Osteoblast (primary cell): ENCODE measurements at regions not wholly inside any gene's neighbourhood (a gene's known extent, or its start where the extent isn't known, plus 50 kb on each side); places are given as distances from the start of the nearest gene placed in this dataset.

Source experiments
- DNase-seq: peaks from one replicate; pipeline ENCODE4 v3.0.0; 2011; ENCODE audit warnings: low spot score, mixed read lengths; ENCODE audit not compliant: insufficient read length; ENCODE audit errors: missing footprints
- H2AFZ ChIP-seq: 2 replicates; pipeline ENCODE4 v1.6.0; 2011; ENCODE audit warnings: mild to moderate bottlenecking, low read length
- H3K27ac ChIP-seq: 2 replicates; pipeline ENCODE4 v1.5.1; 2011; ENCODE audit warnings: mild to moderate bottlenecking, low read depth, low read length, moderate library complexity
- H3K27me3 ChIP-seq: 2 replicates; pipeline ENCODE4 v1.6.0; 2012; ENCODE audit warnings: mild to moderate bottlenecking, control low read depth, inconsistent platforms, low read length, moderate library complexity; ENCODE audit not compliant: insufficient read depth
- H3K36me3 ChIP-seq: 2 replicates; pipeline ENCODE4 v1.5.1; 2011; ENCODE audit warnings: mild to moderate bottlenecking, low read length, control low read depth, moderate library complexity; ENCODE audit not compliant: insufficient read depth
- H3K4me1 ChIP-seq: 2 replicates; pipeline ENCODE4 v1.5.1; 2011; ENCODE audit warnings: mild to moderate bottlenecking, low read length, control low read depth, moderate library complexity; ENCODE audit not compliant: insufficient read depth
- H3K4me2 ChIP-seq: 2 replicates; pipeline ENCODE4 v1.6.0; 2011; ENCODE audit warnings: mild to moderate bottlenecking, low read length; ENCODE audit not compliant: insufficient read depth
- H3K4me3 ChIP-seq: fragments of 200-600 bp; sonication (generic); 3 replicates; pipeline ENCODE4 v1.5.1; 2012; ENCODE audit warnings: mild to moderate bottlenecking, low read length, inconsistent platforms; ENCODE audit not compliant: insufficient read depth
- H3K79me2 ChIP-seq: 2 replicates; pipeline ENCODE4 v1.6.0; 2012; ENCODE audit warnings: mild to moderate bottlenecking, low read length, control low read depth, inconsistent platforms; ENCODE audit not compliant: insufficient read depth
- H3K9me3 ChIP-seq: 2 replicates; pipeline ENCODE4 v1.5.1; 2011; ENCODE audit warnings: low read depth, low read length, control low read depth
- H4K20me1 ChIP-seq: 2 replicates; pipeline ENCODE4 v1.6.0; 2012; ENCODE audit warnings: mild to moderate bottlenecking, low read length, control low read depth; ENCODE audit not compliant: insufficient read depth
- TF ChIP-seq, protein P1 (sequence below): IDR thresholded peaks from 2 replicates; pipeline ENCODE4 v1.5.1; 2011; ENCODE audit warnings: mild to moderate bottlenecking, low read depth, low read length, moderate library complexity; ENCODE audit errors: extremely low read depth

DNA sequence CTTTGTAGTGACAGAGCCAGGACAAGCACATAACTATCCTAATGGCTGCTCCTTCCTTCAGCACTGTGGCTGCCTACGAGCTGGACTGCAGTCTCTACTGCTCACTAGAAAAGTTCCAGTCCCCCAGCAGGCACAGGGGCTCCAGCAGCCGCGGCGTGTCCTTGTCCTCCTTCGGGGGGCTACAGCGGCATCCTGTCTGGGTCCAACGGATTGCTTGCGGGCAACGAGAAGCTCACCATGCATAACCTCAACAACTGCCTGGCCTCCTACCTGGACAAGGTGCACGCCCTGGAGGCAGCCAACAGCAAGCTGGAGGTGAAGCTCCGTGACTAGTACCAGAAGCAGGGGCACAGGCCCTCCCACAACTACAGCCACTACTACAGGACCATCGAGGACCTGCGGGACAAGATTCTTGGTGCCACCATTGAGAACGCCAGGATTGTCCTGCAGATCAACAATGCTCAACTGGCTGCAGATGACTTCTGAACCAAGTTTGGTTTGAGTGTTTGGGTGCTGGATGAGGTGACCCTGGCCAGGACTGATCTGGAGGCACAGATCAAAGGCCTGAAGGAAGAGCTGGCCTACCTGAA lies 169.4 kb downstream of the NDUFA12 start:
- H3K9me3 ChIP-seq = no peaks in the 10 kb centered on the region
- TF ChIP-seq, protein P1, sequence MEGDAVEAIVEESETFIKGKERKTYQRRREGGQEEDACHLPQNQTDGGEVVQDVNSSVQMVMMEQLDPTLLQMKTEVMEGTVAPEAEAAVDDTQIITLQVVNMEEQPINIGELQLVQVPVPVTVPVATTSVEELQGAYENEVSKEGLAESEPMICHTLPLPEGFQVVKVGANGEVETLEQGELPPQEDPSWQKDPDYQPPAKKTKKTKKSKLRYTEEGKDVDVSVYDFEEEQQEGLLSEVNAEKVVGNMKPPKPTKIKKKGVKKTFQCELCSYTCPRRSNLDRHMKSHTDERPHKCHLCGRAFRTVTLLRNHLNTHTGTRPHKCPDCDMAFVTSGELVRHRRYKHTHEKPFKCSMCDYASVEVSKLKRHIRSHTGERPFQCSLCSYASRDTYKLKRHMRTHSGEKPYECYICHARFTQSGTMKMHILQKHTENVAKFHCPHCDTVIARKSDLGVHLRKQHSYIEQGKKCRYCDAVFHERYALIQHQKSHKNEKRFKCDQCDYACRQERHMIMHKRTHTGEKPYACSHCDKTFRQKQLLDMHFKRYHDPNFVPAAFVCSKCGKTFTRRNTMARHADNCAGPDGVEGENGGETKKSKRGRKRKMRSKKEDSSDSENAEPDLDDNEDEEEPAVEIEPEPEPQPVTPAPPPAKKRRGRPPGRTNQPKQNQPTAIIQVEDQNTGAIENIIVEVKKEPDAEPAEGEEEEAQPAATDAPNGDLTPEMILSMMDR = no peak

DNA sequence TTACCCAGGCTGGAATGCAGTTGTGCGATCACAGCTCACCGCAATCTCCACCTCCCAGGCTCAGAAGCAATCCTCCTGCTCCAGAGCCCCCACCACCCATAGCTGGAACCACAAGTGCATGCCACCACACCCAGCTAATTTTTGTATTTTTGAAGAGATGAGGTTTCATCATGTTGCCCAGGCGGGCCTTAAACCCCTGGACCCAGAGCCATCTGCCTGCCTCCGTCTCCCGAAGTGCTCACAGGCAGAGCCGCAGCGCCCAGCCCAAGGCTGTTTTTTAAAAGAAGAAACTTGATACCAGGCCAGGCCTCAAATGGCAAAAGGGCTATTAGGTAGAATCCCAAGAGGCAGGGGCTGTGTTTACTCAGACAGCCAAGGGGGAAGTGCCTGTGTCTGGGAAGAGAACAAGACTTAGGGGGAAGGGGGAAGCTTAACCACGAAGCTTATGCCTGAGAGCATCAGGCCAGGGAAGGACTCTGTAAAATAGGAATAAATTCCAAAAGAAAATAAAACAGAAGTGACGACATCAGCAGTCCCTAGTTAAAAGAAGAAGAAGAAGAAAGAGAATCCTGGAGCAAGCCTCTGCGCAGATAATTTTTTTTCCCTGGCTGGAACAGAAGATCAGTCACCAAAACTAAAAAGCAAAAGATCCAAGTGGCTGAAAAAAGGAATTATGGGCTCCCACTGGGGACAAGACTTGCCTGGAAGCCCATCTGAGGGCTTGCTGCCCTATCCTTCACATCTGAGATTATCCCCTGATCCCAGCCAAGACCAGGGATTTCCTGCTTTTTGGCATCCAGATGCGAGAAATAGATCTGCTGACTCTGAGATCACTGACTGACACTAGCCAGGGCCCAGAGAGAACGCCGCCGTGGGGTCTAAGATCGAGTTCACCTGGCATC lies 170.5 kb downstream of the NDUFA12 start:
- Histone ChIP-seq H3K4me2 (peak overlapping the region; percentile 40), H3K27ac (no peak overlapping the region), H3K27me3 (peaks cover 9% of the 10 kb centered on the region), H4K20me1 (no peaks in the 10 kb centered on the region), H3K4me3 (no peak overlapping the region), H3K9me3 (no peaks in the 10 kb centered on the region), H2AFZ (peak overlapping the region; percentile 81), H3K36me3 (no peaks in the 10 kb centered on the region), H3K79me2 (no peaks in the 10 kb centered on the region), H3K4me1 (peaks cover 3% of the 10 kb centered on the region)
- TF ChIP-seq, protein P1 = no peak
- DNase-seq = peak; percentile 57

More for the DNA sequence above, 169.4 kb downstream of the NDUFA12 start:
- Histone ChIP-seq H3K36me3 (no peaks in the 10 kb centered on the region), H2AFZ (no peak overlapping the region), H4K20me1 (no peaks in the 10 kb centered on the region), H3K27ac (no peak overlapping the region), H3K79me2 (no peaks in the 10 kb centered on the region), H3K4me1 (peaks cover 3% of the 10 kb centered on the region), H3K27me3 (peaks cover 9% of the 10 kb centered on the region), H3K4me3 (no peak overlapping the region), H3K4me2 (no peak overlapping the region)
- no peak for DNase-seq

DNA sequence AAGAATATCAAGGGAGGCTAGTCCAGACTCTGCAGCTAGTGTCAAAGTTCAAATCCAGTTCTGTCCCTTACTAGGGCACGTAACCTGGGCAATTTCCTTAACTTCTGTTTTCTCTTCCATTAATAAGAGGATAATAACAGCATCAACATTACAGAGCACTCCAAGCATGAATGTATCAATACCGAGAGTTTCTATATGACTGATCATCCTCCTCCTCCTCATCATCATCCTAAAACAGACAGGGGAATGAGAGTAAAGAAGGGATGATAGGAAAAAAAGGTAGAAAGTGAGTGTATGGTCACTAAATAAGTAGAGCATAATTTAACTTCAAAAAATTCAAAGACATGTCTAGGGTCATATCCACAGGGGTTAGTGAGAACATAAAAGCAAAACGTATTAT lies 171.4 kb downstream of the NDUFA12 start:
- Histone ChIP-seq H3K4me3 (no peak overlapping the region), H2AFZ (no peak overlapping the region), H3K9me3 (no peaks in the 10 kb centered on the region), H3K36me3 (no peaks in the 10 kb centered on the region), H3K27ac (no peak overlapping the region), H3K79me2 (no peaks in the 10 kb centered on the region), H3K27me3 (peaks cover 9% of the 10 kb centered on the region), H4K20me1 (no peaks in the 10 kb centered on the region), H3K4me1 (peaks cover 3% of the 10 kb centered on the region), H3K4me2 (no peak overlapping the region)
- TF ChIP-seq, protein P1 = no peak
- DNase-seq = no peak

DNA sequence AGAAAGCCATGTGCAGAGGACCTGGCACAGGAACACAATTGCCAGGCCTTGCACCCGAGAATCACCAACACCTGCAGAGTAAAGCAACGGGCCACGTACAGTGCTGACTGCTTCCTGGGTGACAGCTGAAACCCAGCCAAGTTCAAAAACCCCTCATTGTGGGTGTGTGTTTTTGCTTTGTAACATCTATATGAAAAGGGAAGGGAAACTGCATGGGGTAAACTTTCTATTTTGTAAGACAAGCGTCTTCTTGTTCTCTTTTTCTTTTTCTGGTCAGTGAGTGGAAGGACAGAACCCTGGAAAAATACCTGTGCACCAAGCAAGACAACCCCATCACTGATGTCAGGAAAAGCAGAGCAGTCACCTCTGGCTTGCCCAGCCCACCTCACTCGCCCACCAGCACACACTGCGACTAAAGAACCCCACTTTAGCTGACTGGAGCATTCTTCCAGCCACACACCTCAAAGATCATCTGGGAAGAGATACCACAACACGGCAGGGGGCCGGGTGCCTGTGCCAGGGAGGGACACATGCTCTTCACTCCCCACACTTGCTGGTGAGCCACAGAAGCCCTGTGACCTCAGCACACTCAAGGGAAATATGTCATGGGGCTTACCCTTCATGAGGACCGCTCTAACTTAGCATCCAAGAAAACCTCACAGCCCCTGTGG lies 172.3 kb downstream of the NDUFA12 start:
- H3K9me3 ChIP-seq = no peaks in the 10 kb centered on the region
- TF ChIP-seq, protein P1 = no peak
- H3K4me1 ChIP-seq = peaks cover 3% of the 10 kb centered on the region
- H3K4me3 ChIP-seq = no peak overlapping the region
- H4K20me1 ChIP-seq = no peaks in the 10 kb centered on the region
- H3K4me2 ChIP-seq = no peak overlapping the region
- DNase-seq = peak; percentile 46
- H3K79me2 ChIP-seq = no peaks in the 10 kb centered on the region
- no peak overlapping the region for H3K27ac ChIP-seq
- no peak overlapping the region for H2AFZ ChIP-seq
- no peaks in the 10 kb centered on the region for H3K36me3 ChIP-seq
- peaks cover 9% of the 10 kb centered on the region for H3K27me3 ChIP-seq
